Endothelial cell of umbilical vein (primary cell): ENCODE measurements at regions not wholly inside any gene's neighbourhood (a gene's known extent, or its start where the extent isn't known, plus 50 kb on each side); places are given as distances from the start of the nearest gene placed in this dataset.

ENCODE experiments used
- BruUV-seq: library from RNA; stranded (reverse); fragments of 400-500 nt; replicated peaks from 2 replicates; lab custom pipeline; 2021; lab: Mats Ljungman, UMichigan
- CTCF ChIA-PET: fragments of 300-600, 350-600 bp; sonication (Branson Sonifier 250); formaldehyde crosslinking; loops from one replicate; lab custom pipeline; 2021; ENCODE audit warnings: antibody characterized with exemption, inconsistent platforms; lab: Charles Lee
- POLR2A ChIA-PET: fragments of 300-600, 350-600 bp; sonication (Branson Sonifier 250); formaldehyde crosslinking; loops from one replicate; lab custom pipeline; 2021; ENCODE audit warnings: antibody characterized with exemption, inconsistent platforms; lab: Charles Lee
- DNase-seq: peaks from one replicate; pipeline ENCODE4 v3.0.0-alpha.2; 2011; ENCODE audit warnings: low read depth, low spot score
- FAIRE-seq: peaks from 2 replicates; lab custom pipeline; 2011; peaks lifted over from hg19 to GRCh38; lab: Jason Lieb, UNC
- H2AFZ ChIP-seq: 2 replicates; pipeline ENCODE4 v1.6.0; 2012; ENCODE audit warnings: low read depth, low read length, control low read depth, inconsistent platforms
- H3K27ac ChIP-seq: 2 replicates; pipeline ENCODE4 v1.5.1; 2011; ENCODE audit warnings: low read depth, mild to moderate bottlenecking, control low read depth, low read length, moderate library complexity; ENCODE audit not compliant: insufficient read depth
- H3K27me3 ChIP-seq, 2 experiments: 2 replicates each; pipeline versions ENCODE4 v1.6.0 to v1.6.1; 2011; ENCODE audit warnings: low read length in 2 of 2, mixed read lengths in 1 of 2; ENCODE audit not compliant: control insufficient read depth in 2 of 2, insufficient read depth in 2 of 2
- H3K36me3 ChIP-seq, 2 experiments: 2 replicates in 1 of 2; 3 replicates in 1 of 2; pipeline ENCODE4 v1.5.1; 2011; ENCODE audit warnings: low read length in 2 of 2, mild to moderate bottlenecking in 1 of 2, moderate library complexity in 1 of 2; ENCODE audit not compliant: control insufficient read depth in 2 of 2, insufficient read depth in 2 of 2; ENCODE audit errors: extremely low read depth in 1 of 2
- H3K4me1 ChIP-seq: 3 replicates; pipeline ENCODE4 v1.5.1; 2011; ENCODE audit warnings: mild to moderate bottlenecking, low read length; ENCODE audit not compliant: control insufficient read depth, insufficient read depth; ENCODE audit errors: extremely low read depth
- H3K4me2 ChIP-seq: 2 replicates; pipeline ENCODE4 v1.6.1; 2011; ENCODE audit warnings: low read length, control low read depth, mixed read lengths; ENCODE audit not compliant: insufficient read depth
- H3K4me3 ChIP-seq, 3 experiments: fragments of 200-600 bp in 1 of 3; sonication (generic), shearing (Covaris generic) in 1 of 3; replicated peaks in 1 of 3; 2 replicates each; pipeline ENCODE4 v1.5.1; 2011 to 2016; ENCODE audit warnings: control low read depth in 3 of 3, low read length in 3 of 3, mild to moderate bottlenecking in 2 of 3, inconsistent platforms in 1 of 3, low read depth in 1 of 3, moderate library complexity in 1 of 3; ENCODE audit not compliant: insufficient read depth in 1 of 3
- H3K79me2 ChIP-seq: 2 replicates; pipeline ENCODE4 v1.6.0; 2012; ENCODE audit warnings: low read length, inconsistent platforms; ENCODE audit not compliant: control insufficient read depth, insufficient read depth
- H3K9ac ChIP-seq: replicated peaks from 2 replicates; pipeline ENCODE3; 2011; ENCODE audit warnings: low read length, control low read depth; ENCODE audit not compliant: insufficient read depth; ENCODE audit errors: extremely low read depth
- H3K9me1 ChIP-seq: replicated peaks from 3 replicates; pipeline ENCODE4 v1.6.0; 2011; ENCODE audit warnings: mild to moderate bottlenecking, low read length; ENCODE audit not compliant: control insufficient read depth, insufficient read depth; ENCODE audit errors: extremely low read depth
- H3K9me3 ChIP-seq: replicated peaks from 2 replicates; pipeline ENCODE4 v1.5.1; 2012; ENCODE audit warnings: low read length, inconsistent platforms; ENCODE audit not compliant: control insufficient read depth, insufficient read depth
- H4K20me1 ChIP-seq: replicated peaks from 2 replicates; pipeline ENCODE3; 2011; ENCODE audit warnings: mild to moderate bottlenecking, low read length; ENCODE audit not compliant: control insufficient read depth, insufficient read depth; ENCODE audit errors: extremely low read depth
- CTCF ChIP-seq, 2 donors: IDR thresholded peaks; 1 replicate in 1 of 2; 2 replicates in 1 of 2; pipeline ENCODE4 v1.5.1; 2011; ENCODE audit warnings: low read length in 2 of 2, mild to moderate bottlenecking in 2 of 2, moderate library complexity in 2 of 2, control low read depth in 1 of 2, inconsistent platforms in 1 of 2, low read depth in 1 of 2; ENCODE audit not compliant: insufficient read depth in 1 of 2; ENCODE audit errors: extremely low read depth in 1 of 2
- EZH2 ChIP-seq: IDR thresholded peaks from 2 replicates; pipeline ENCODE4 v1.6.1; 2012; ENCODE audit warnings: borderline replicate concordance, low read depth, mild to moderate bottlenecking, moderate library complexity, low read length, inconsistent platforms; ENCODE audit not compliant: severe bottlenecking
- GATA2 ChIP-seq: IDR thresholded peaks from 2 replicates; pipeline ENCODE4 v1.7.0; 2011; ENCODE audit warnings: low read depth, mild to moderate bottlenecking, moderate library complexity, mixed read lengths, low read length; ENCODE audit not compliant: insufficient read length, insufficient read depth
- MAX ChIP-seq: IDR thresholded peaks from 2 replicates; pipeline ENCODE4 v1.6.1; 2011; ENCODE audit not compliant: insufficient read depth, insufficient read length
- MYC ChIP-seq: IDR thresholded peaks from one replicate; pipeline ENCODE4 v1.6.1; 2011; ENCODE audit warnings: mild to moderate bottlenecking, low read depth, low read length
- POLR2A ChIP-seq: IDR thresholded peaks from 2 replicates; pipeline ENCODE4 v1.6.1; 2012; ENCODE audit warnings: low read depth, mild to moderate bottlenecking, control low read depth, low read length
- POLR2AphosphoS5 ChIP-seq: IDR thresholded peaks from 2 replicates; pipeline ENCODE4 v1.6.1; 2012; ENCODE audit warnings: low read depth, mild to moderate bottlenecking, control low read depth, low read length, moderate library complexity; ENCODE audit not compliant: insufficient read depth
- dilution Hi-C: fragments of 300-500 bp; cut with MboI; formaldehyde crosslinking; loops from one replicate; pipeline ENCODE4 v1.15.0; 2019; ENCODE audit warnings: low sequenced_read_pairs; ENCODE audit not compliant: extremely low pct_ligation_motif_present
- intact Hi-C: fragments of 100-400 bp; cut with micrococcal nuclease; formaldehyde crosslinking; loops from one replicate; pipeline ENCODE4 v1.10.0; 2022

GRCh38 chr11:25838918-25839625 lies 492.9 kb upstream of the ANO3 start:
- ChIA-PET CTCF (no interaction called here), POLR2A (no interaction called here)
- no peaks in the 10 kb centered on the region for H3K9me3 ChIP-seq
- no peaks in the 10 kb centered on the region for H3K36me3 ChIP-seq
- H3K4me3 ChIP-seq: no peak overlapping the region
- H3K79me2 ChIP-seq: no peaks in the 10 kb centered on the region
- H3K4me2 ChIP-seq: no peak overlapping the region
- no peak overlapping the region for H3K9ac ChIP-seq
- H3K27ac ChIP-seq: no peak overlapping the region
- H3K9me1 ChIP-seq: no peaks in the 10 kb centered on the region
- no TSS peak for BruUV-seq
- no peaks in the 10 kb centered on the region for H3K4me1 ChIP-seq
- FAIRE-seq: no peak
- intact Hi-C loops (no loop called here), dilution Hi-C loops (no loop called here)
- H2AFZ ChIP-seq: no peak overlapping the region
- no peaks in the 10 kb centered on the region for H3K27me3 ChIP-seq
- no peak for DNase-seq
- TF ChIP-seq GATA2 (no peak), POLR2A (no peak), CTCF (IDR thresholded peaks at IDR 0.05; ENCODE audit: extremely low read depth in 1 of 2, insufficient read depth in 1 of 2, low read depth in 1 of 2, low read length in 2 of 2) (no peak), POLR2AphosphoS5 (no peak), MYC (no peak), MAX (no peak), EZH2 (no peak)
- no peaks in the 10 kb centered on the region for H4K20me1 ChIP-seq
